ENCODE measurements at regions not wholly inside any gene's neighbourhood (a gene's known extent, or its start where the extent isn't known, plus 50 kb on each side); places are given as distances from the start of the nearest gene placed in this dataset.

DNA sequence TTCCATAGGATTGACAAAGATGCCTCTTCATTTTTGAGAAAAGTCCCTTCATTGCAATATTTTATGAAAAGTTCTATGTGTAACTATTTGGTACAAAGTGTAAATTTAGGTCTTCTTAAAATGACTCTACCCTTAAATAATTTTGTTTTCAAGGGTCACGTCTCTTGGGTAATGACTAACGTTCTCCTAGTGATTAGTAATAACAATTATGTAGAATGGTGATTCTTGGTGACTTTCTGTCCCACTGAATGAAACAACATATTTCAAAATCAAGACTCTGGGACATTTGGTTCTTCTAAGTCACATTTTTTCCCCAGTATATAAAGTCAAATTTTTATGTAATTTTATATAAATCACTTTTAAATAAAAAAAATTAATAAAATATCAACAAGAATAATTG is 277.5 kb upstream of the ADAMTS5 start:
- TF ChIP-seq NFIC (IDR thresholded peaks at IDR 0.05) (no peak), SMARCC2 (IDR thresholded peaks at IDR 0.05; ENCODE audit: low read depth) (no peak)
- TF ChIP-seq, protein P1, sequence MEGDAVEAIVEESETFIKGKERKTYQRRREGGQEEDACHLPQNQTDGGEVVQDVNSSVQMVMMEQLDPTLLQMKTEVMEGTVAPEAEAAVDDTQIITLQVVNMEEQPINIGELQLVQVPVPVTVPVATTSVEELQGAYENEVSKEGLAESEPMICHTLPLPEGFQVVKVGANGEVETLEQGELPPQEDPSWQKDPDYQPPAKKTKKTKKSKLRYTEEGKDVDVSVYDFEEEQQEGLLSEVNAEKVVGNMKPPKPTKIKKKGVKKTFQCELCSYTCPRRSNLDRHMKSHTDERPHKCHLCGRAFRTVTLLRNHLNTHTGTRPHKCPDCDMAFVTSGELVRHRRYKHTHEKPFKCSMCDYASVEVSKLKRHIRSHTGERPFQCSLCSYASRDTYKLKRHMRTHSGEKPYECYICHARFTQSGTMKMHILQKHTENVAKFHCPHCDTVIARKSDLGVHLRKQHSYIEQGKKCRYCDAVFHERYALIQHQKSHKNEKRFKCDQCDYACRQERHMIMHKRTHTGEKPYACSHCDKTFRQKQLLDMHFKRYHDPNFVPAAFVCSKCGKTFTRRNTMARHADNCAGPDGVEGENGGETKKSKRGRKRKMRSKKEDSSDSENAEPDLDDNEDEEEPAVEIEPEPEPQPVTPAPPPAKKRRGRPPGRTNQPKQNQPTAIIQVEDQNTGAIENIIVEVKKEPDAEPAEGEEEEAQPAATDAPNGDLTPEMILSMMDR (IDR thresholded peaks at IDR 0.05 in 2 of 3, conservative IDR thresholded peaks at IDR 0.05 in 1 of 3; ENCODE audit: insufficient read depth in 2 of 3, low read depth in 1 of 3, low read length in 3 of 3) = no peak
